DND-41 (cell line): ENCODE measurements at regions not wholly inside any gene's neighbourhood (a gene's known extent, or its start where the extent isn't known, plus 50 kb on each side); places are given as distances from the start of the nearest gene placed in this dataset.

Experiments
- EZH2 ChIP-seq: IDR thresholded peaks from 3 replicates; pipeline ENCODE4 v1.6.1; 2012; ENCODE audit warnings: borderline replicate concordance, low read depth, mild to moderate bottlenecking, moderate library complexity, low read length, inconsistent platforms; ENCODE audit not compliant: severe bottlenecking
- TF ChIP-seq, protein P1 (sequence below): IDR thresholded peaks from 2 replicates; pipeline ENCODE4 v1.5.1; 2012; ENCODE audit warnings: borderline replicate concordance, low read length, moderate library complexity, mild to moderate bottlenecking; ENCODE audit not compliant: poor library complexity, severe bottlenecking; ENCODE audit errors: extremely low read depth

DNA sequence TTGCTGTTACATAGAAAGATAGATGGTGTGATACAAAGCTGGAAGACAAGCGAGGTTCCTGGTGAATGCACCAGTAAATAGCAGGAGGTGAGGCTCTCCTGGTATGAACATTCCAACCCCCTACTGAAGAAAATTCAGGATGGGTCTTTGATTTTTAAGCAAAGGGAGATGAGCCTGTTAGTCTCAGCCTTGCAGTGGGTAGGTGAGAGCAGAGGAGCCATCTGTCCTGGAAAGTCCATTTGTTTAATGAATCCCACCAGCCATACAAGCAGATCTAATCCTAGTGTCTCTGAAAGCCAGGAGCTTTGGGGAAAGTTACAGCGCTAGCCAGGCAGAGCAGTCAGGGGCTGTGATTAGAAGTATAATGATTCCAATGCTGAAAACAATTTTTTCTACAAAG is 234.8 kb upstream of the FOXN3 start:
- TF ChIP-seq EZH2: no peak
- TF ChIP-seq, protein P1, sequence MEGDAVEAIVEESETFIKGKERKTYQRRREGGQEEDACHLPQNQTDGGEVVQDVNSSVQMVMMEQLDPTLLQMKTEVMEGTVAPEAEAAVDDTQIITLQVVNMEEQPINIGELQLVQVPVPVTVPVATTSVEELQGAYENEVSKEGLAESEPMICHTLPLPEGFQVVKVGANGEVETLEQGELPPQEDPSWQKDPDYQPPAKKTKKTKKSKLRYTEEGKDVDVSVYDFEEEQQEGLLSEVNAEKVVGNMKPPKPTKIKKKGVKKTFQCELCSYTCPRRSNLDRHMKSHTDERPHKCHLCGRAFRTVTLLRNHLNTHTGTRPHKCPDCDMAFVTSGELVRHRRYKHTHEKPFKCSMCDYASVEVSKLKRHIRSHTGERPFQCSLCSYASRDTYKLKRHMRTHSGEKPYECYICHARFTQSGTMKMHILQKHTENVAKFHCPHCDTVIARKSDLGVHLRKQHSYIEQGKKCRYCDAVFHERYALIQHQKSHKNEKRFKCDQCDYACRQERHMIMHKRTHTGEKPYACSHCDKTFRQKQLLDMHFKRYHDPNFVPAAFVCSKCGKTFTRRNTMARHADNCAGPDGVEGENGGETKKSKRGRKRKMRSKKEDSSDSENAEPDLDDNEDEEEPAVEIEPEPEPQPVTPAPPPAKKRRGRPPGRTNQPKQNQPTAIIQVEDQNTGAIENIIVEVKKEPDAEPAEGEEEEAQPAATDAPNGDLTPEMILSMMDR: no peak
